Right lobe of liver (tissue), 4 donors: ENCODE measurements at regions not wholly inside any gene's neighbourhood (a gene's known extent, or its start where the extent isn't known, plus 50 kb on each side); places are given as distances from the start of the nearest gene placed in this dataset.

Source experiments
- CTCF ChIP-seq, 4 donors: fragments of 200-600 bp in 3 of 4; fragments of 450-650 bp in 1 of 4; IDR thresholded peaks; one replicate each; pipeline versions ENCODE4 v1.5.1 to v1.8.0; 2016 to 2022; ENCODE audit warnings: antibody characterized with exemption in 4 of 4, mild to moderate bottlenecking in 2 of 4
- POLR2A ChIP-seq: fragments of 450-650 bp; IDR thresholded peaks from one replicate; pipeline ENCODE4 v1.6.1; 2017; ENCODE audit warnings: antibody characterized with exemption, mild to moderate bottlenecking
- donor health status: DM: no; HTN: no; CAD: no.
- donor health status: DM: no; HTN: no; CAD: no.
- donor health status: DM: no; HTN: yes; CAD: no.

GRCh38 chr14:25685004-25685403, 635.1 kb upstream of the STXBP6 start:
- no peak for TF ChIP-seq CTCF (IDR thresholded peaks at IDR 0.05)
- no peak for TF ChIP-seq POLR2A
